HEK293T (cell line): ENCODE measurements at regions not wholly inside any gene's neighbourhood (a gene's known extent, or its start where the extent isn't known, plus 50 kb on each side); places are given as distances from the start of the nearest gene placed in this dataset.

Experiments used
- CTCF ChIA-PET: fragments of 350-600 bp; formaldehyde crosslinking; extraction: SDS; loops from one replicate; lab custom pipeline; 2021; ENCODE audit warnings: antibody characterized with exemption, inconsistent platforms; lab: Yijun Ruan, JAX
- POLR2A ChIA-PET: fragments of 350-600 bp; formaldehyde crosslinking; extraction: SDS; loops from one replicate; lab custom pipeline; 2020; ENCODE audit warnings: antibody characterized with exemption, inconsistent platforms; lab: Yijun Ruan, JAX
- DNase-seq: peaks from one replicate; pipeline ENCODE4 v3.0.0; 2012; ENCODE audit warnings: mixed read lengths; ENCODE audit errors: extremely low spot score
- ARNT ChIP-seq: fragments of 450-650 bp; IDR thresholded peaks from 2 replicates; pipeline ENCODE4 v1.6.1; 2017; ENCODE audit warnings: mild to moderate bottlenecking
- BHLHE40 ChIP-seq: fragments of 450-650 bp; IDR thresholded peaks from 2 replicates; pipeline ENCODE4 v1.6.1; 2016; ENCODE audit warnings: mild to moderate bottlenecking, moderate library complexity, borderline replicate concordance
- CTBP1 ChIP-seq: fragments of 450-650 bp; IDR thresholded peaks from 2 replicates; pipeline ENCODE4 v1.6.1; 2016; ENCODE audit warnings: borderline replicate concordance
- ELF4 ChIP-seq: fragments of 450-650 bp; IDR thresholded peaks from 2 replicates; pipeline ENCODE4 v1.6.1; 2017; ENCODE audit warnings: antibody characterized with exemption
- FOXA1 ChIP-seq: fragments of 450-650 bp; IDR thresholded peaks from 2 replicates; pipeline ENCODE4 v1.6.1; 2016; ENCODE audit warnings: mild to moderate bottlenecking
- FOXK2 ChIP-seq: fragments of 450-650 bp; IDR thresholded peaks from 2 replicates; pipeline ENCODE4 v1.6.1; 2016; ENCODE audit warnings: mild to moderate bottlenecking
- FOXM1 ChIP-seq: fragments of 450-650 bp; IDR thresholded peaks from 2 replicates; pipeline ENCODE4 v1.6.1; 2017; ENCODE audit warnings: mild to moderate bottlenecking, borderline replicate concordance
- HDGF ChIP-seq: fragments of 450-650 bp; IDR thresholded peaks from 2 replicates; pipeline ENCODE4 v1.6.1; 2017; ENCODE audit warnings: antibody characterized with exemption, borderline replicate concordance
- L3MBTL2 ChIP-seq: fragments of 450-650 bp; conservative IDR thresholded peaks from 2 replicates; pipeline ENCODE4 v1.6.1; 2016; ENCODE audit warnings: mild to moderate bottlenecking
- LEF1 ChIP-seq: fragments of 450-650 bp; IDR thresholded peaks from 2 replicates; pipeline ENCODE4 v1.6.1; 2017; ENCODE audit warnings: mild to moderate bottlenecking, borderline replicate concordance
- NFRKB ChIP-seq: fragments of 450-650 bp; IDR thresholded peaks from 2 replicates; pipeline ENCODE4 v1.6.1; 2016; ENCODE audit warnings: mild to moderate bottlenecking, moderate library complexity
- PKNOX1 ChIP-seq: fragments of 450-650 bp; IDR thresholded peaks from 2 replicates; pipeline ENCODE4 v1.6.1; 2016
- SP1 ChIP-seq: fragments of 450-650 bp; IDR thresholded peaks from 2 replicates; pipeline ENCODE4 v1.6.1; 2017
- SUZ12 ChIP-seq: fragments of 450-650 bp; IDR thresholded peaks from 2 replicates; pipeline ENCODE4 v1.6.1; 2016; ENCODE audit warnings: mild to moderate bottlenecking
- TARDBP ChIP-seq: fragments of 450-650 bp; IDR thresholded peaks from 2 replicates; pipeline ENCODE4 v1.6.1; 2016
- ZNF384 ChIP-seq: fragments of 450-650 bp; IDR thresholded peaks from 2 replicates; pipeline ENCODE4 v1.6.1; 2016

GRCh38 chr4:127045861-127046260 is 586.9 kb upstream of the INTU start:
- TF ChIP-seq SUZ12 (no peak), NFRKB (no peak), PKNOX1 (no peak), HDGF (no peak), L3MBTL2 (no peak), ELF4 (no peak), FOXA1 (no peak), CTBP1 (no peak), LEF1 (no peak), ARNT (no peak), TARDBP (no peak), SP1 (no peak), BHLHE40 (no peak), FOXK2 (no peak), ZNF384 (no peak)
- no peak for DNase-seq
- ChIA-PET CTCF (no interaction called here), POLR2A (no interaction called here)

DNA sequence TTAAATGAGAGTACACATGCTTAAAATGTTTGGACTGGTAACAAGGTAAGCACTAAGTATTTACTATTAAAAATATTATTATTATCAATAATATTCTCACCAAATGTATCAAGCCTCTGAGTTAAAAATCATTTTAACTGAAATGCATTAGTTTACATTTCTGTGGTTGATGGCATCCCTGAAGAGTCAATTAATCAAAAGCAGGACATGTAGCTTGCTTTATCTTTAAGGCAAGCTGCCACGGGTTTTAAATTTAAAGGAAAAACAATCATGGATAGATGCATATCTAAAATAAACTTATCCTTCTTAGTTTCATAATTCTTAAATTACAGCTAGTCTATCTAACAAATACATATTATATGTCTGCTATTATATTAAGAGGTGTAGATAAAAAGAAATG is 584.8 kb upstream of the INTU start:
- DNase-seq, result no peak
- no peak for TF ChIP-seq L3MBTL2
- TF ChIP-seq CTBP1, result no peak
- no peak for TF ChIP-seq FOXM1
- no peak for TF ChIP-seq ELF4
- no peak for TF ChIP-seq SUZ12
- TF ChIP-seq SP1, result no peak
- TF ChIP-seq FOXA1, result no peak
- no peak for TF ChIP-seq BHLHE40
- TF ChIP-seq HDGF, result no peak
- CTCF ChIA-PET, result interaction anchor here (0.7 kb wide), 1 partner anchor 32 kb away, joined by 3 read pairs; no protein-coding TSS in a partner anchor
- POLR2A ChIA-PET, result no interaction called here

- POLR2A ChIA-PET, result no interaction called here
These were observed 584.2 kb upstream of the INTU start for GRCh38 chr4:127048376-127049044.

GRCh38 chr4:127049526-127049925 is 583.2 kb upstream of the INTU start:
- ChIA-PET CTCF (no interaction called here), POLR2A (no interaction called here)
- no peak for DNase-seq
- TF ChIP-seq BHLHE40 (no peak), FOXA1 (no peak), CTBP1 (no peak), TARDBP (no peak), LEF1 (no peak), L3MBTL2 (no peak), ARNT (no peak), ZNF384 (no peak), NFRKB (no peak), ELF4 (no peak), SUZ12 (no peak), HDGF (no peak), SP1 (no peak)

More at GRCh38 chr4:127048376-127049044, 584.2 kb upstream of the INTU start:
- DNase-seq, result no peak
- CTCF ChIA-PET, result interaction anchor here (0.7 kb wide), 1 partner anchor 31 kb away, joined by 3 read pairs; no protein-coding TSS in a partner anchor
- TF ChIP-seq PKNOX1 (no peak), CTBP1 (no peak), ARNT (no peak), ZNF384 (no peak), NFRKB (no peak), FOXM1 (no peak), BHLHE40 (no peak), SP1 (no peak), SUZ12 (no peak), FOXA1 (no peak), LEF1 (no peak), ELF4 (no peak), FOXK2 (no peak), HDGF (no peak)

DNA sequence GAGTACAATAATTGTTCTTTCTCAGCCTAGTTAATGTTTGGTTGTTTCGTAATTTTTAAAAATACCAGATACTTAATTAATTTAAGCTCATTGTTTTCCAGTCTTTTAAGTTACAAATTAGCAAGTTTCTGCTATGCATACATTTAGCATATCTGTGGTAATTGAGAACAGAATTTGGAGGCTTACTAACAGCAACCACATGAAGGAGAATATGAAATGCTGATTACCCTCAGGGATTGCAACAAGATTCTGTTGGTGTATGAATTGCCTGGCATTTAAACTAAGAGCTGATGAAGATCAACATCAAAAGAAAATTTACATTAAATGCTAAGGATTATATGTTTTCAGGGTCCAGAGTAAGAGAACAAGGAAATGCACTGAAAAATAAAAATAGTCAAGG is 580.0 kb upstream of the INTU start:
- DNase-seq, result no peak
- POLR2A ChIA-PET, result no interaction called here
- CTCF ChIA-PET, result interaction anchor here (0.6 kb wide), 1 partner anchor 104 kb away, joined by 3 read pairs; no protein-coding TSS in a partner anchor
- no peak for TF ChIP-seq L3MBTL2
- no peak for TF ChIP-seq FOXA1
- TF ChIP-seq FOXM1, result no peak
- TF ChIP-seq LEF1, result no peak
- TF ChIP-seq SUZ12, result no peak

GRCh38 chr4:127055357-127055756 is 577.4 kb upstream of the INTU start:
- TF ChIP-seq FOXK2 (no peak), PKNOX1 (no peak), LEF1 (no peak), FOXA1 (no peak), SUZ12 (no peak), HDGF (no peak), ELF4 (no peak)
- ChIA-PET CTCF (no interaction called here), POLR2A (no interaction called here)
- DNase-seq, result no peak
